Smooth muscle cell (in vitro differentiated cells): ENCODE measurements at regions not wholly inside any gene's neighbourhood (a gene's known extent, or its start where the extent isn't known, plus 50 kb on each side); places are given as distances from the start of the nearest gene placed in this dataset.

Experiments
- DNase-seq: peaks from one replicate; lab custom pipeline; 2025; ENCODE audit not compliant: unreplicated experiment; lab: John Stamatoyannopoulos, UW
- H2AFZ ChIP-seq: fragments of 200-600 bp; sonication (generic); 2 replicates; pipeline ENCODE4 v1.6.0; 2016; ENCODE audit warnings: antibody characterized with exemption, low read depth, mild to moderate bottlenecking
- H3F3A ChIP-seq: fragments of 200-600 bp; sonication (generic); 2 replicates; pipeline ENCODE4 v1.6.0; 2017; ENCODE audit warnings: antibody characterized with exemption, low read depth
- H3K27ac ChIP-seq: fragments of 200-600 bp; sonication (generic); 2 replicates; pipeline ENCODE4 v1.5.1; 2016; ENCODE audit warnings: low read depth, mild to moderate bottlenecking
- H3K27me3 ChIP-seq: fragments of 200-600 bp; sonication (generic); 2 replicates; pipeline ENCODE4 v1.6.1; 2016; ENCODE audit warnings: low read depth, mild to moderate bottlenecking
- H3K36me3 ChIP-seq: fragments of 200-600 bp; sonication (generic); 2 replicates; pipeline ENCODE4 v1.5.1; 2016; ENCODE audit warnings: low read depth
- H3K4me1 ChIP-seq: fragments of 200-600 bp; sonication (generic); 2 replicates; pipeline ENCODE4 v1.5.1; 2016; ENCODE audit warnings: low read depth
- H3K4me2 ChIP-seq: fragments of 200-600 bp; sonication (generic); 2 replicates; pipeline ENCODE4 v1.6.0; 2016; ENCODE audit warnings: mild to moderate bottlenecking
- H3K4me3 ChIP-seq: fragments of 200-600 bp; sonication (generic); 2 replicates; pipeline ENCODE4 v1.5.1; 2016; ENCODE audit warnings: mild to moderate bottlenecking
- H3K79me2 ChIP-seq: fragments of 200-600 bp; sonication (generic); 2 replicates; pipeline ENCODE4 v1.6.0; 2016; ENCODE audit warnings: low read depth, mild to moderate bottlenecking
- H3K9ac ChIP-seq: fragments of 200-600 bp; sonication (generic); 2 replicates; pipeline ENCODE4 v1.6.0; 2016; ENCODE audit warnings: low read depth
- H3K9me3 ChIP-seq: fragments of 200-600 bp; sonication (generic); replicated peaks from 2 replicates; pipeline ENCODE4 v1.5.1; 2016; ENCODE audit warnings: low read depth
- H4K20me1 ChIP-seq: fragments of 200-600 bp; sonication (generic); 2 replicates; pipeline ENCODE4 v1.6.0; 2016; ENCODE audit warnings: low read depth
- WGBS: methylation state at CpG from one replicate; pipeline ENCODE4 v1.1.7; 2016; ENCODE audit warnings: low lambda C conversion rate; 5-methylcytosine and 5-hydroxymethylcytosine counted together
- TF ChIP-seq, protein P1 (sequence below): fragments of 200-600 bp; sonication (generic); IDR thresholded peaks from 2 replicates; pipeline ENCODE4 v1.5.1; 2017; ENCODE audit warnings: borderline replicate concordance, mild to moderate bottlenecking, antibody characterized with exemption; ENCODE audit not compliant: insufficient read depth, poor library complexity, severe bottlenecking

DNA sequence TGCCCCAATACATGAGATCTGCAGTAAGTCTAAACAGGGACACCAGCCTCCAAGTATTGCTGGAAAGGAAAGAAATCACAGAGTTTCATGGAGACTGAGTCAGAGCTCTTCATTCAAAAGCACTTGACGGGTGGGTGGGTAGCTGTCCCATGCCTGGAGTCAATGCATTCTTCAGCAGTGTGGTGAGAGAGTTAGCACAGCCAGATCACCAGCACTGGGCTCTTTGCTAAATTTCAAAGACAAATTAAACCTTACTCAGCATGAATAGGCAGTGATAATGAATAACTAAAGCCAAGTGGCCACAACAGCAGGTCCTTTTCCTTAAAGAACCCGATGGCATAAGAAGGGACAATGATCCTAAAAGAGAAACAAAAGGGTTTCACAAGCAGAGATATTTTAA, 192.4 kb downstream of the ACTL7B start:
- TF ChIP-seq, protein P1, sequence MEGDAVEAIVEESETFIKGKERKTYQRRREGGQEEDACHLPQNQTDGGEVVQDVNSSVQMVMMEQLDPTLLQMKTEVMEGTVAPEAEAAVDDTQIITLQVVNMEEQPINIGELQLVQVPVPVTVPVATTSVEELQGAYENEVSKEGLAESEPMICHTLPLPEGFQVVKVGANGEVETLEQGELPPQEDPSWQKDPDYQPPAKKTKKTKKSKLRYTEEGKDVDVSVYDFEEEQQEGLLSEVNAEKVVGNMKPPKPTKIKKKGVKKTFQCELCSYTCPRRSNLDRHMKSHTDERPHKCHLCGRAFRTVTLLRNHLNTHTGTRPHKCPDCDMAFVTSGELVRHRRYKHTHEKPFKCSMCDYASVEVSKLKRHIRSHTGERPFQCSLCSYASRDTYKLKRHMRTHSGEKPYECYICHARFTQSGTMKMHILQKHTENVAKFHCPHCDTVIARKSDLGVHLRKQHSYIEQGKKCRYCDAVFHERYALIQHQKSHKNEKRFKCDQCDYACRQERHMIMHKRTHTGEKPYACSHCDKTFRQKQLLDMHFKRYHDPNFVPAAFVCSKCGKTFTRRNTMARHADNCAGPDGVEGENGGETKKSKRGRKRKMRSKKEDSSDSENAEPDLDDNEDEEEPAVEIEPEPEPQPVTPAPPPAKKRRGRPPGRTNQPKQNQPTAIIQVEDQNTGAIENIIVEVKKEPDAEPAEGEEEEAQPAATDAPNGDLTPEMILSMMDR, result no peak
- H3K4me3 ChIP-seq, result no peak overlapping the region
- H3K27ac ChIP-seq, result peak overlapping the region; percentile 30
- H3F3A ChIP-seq, result no peaks in the 10 kb centered on the region
- no peaks in the 10 kb centered on the region for H3K27me3 ChIP-seq
- no peaks in the 10 kb centered on the region for H4K20me1 ChIP-seq
- peaks cover 12% of the 10 kb centered on the region for H3K4me1 ChIP-seq
- no peaks in the 10 kb centered on the region for H3K79me2 ChIP-seq
- H3K9ac ChIP-seq, result no peak overlapping the region
- no peak overlapping the region for H2AFZ ChIP-seq
- no peaks in the 10 kb centered on the region for H3K36me3 ChIP-seq
- WGBS, result 62% methylated on average over 2 of the region's 2 CpGs
- no peaks in the 10 kb centered on the region for H3K9me3 ChIP-seq
- H3K4me2 ChIP-seq, result peak overlapping the region; percentile 42
- no peak for DNase-seq

DNA sequence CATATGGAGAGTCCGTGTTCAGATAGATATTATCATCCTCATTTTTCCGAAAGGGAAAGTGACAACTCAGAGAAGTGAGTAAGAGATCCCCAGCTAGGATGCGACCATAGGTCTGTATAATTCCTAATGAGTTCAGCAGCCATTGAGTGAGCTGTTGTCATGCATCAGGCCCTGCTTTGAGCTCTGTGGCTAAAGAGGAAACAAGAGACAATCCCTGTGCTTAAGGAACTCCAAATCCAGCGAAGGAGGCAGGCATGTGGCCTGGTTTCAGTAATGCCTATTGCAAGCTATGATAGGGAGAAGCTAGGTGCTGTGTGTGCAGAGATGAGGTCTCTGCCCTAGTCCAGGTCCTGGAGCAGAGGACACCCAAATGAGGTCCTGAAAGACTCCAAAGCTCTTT, 192.8 kb downstream of the ACTL7B start:
- Histone ChIP-seq H3K79me2 (no peaks in the 10 kb centered on the region), H2AFZ (no peak overlapping the region), H4K20me1 (no peaks in the 10 kb centered on the region), H3K9me3 (no peaks in the 10 kb centered on the region), H3F3A (no peaks in the 10 kb centered on the region), H3K27ac (peak overlapping the region; percentile 30), H3K27me3 (no peaks in the 10 kb centered on the region), H3K9ac (no peak overlapping the region), H3K4me3 (no peak overlapping the region), H3K4me2 (peak overlapping the region; percentile 24), H3K36me3 (no peaks in the 10 kb centered on the region), H3K4me1 (peaks cover 12% of the 10 kb centered on the region)
- TF ChIP-seq, protein P1, result no peak
- no peak for DNase-seq
- WGBS, result 37% methylated on average over 4 of the region's 4 CpGs

DNA sequence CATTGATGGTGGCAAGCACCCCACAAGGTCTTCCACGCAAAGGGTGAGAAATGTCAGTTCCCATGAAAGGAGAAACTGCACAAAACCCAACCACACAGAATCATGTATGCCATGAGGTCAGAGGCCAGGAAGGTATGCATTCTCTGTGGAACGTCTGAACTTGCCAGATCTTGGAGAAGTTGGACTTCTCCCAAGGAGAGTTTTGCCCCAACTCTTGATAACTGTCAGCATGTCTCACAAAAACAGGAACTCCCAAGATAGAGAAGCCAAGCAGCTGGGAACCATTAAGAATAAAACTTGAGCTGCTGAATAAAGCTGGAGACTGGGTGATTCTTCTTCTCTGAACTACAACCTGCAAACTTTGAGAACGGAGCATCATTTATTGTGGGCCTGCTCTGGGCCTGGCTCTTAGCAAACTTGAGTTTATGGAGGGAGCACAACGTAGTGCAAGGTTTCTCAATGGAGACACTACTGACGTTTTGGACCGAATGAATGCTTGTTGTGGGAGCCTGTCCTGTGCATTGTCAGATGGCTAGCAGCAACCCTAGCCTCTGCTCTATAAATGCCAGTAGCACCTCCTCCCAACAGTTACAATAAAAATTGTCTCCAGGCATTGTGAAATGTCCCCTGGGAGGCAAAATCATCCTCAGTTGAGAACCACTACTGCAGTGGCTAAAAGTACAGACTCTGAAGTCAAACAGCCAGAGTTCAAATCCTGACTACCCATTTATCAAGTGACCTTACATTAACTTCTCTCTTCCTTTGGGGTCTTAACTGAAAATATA, 193.5 kb downstream of the ACTL7B start:
- Histone ChIP-seq H3K79me2 (no peaks in the 10 kb centered on the region), H3K27me3 (no peaks in the 10 kb centered on the region), H2AFZ (no peak overlapping the region), H3K4me2 (no peak overlapping the region), H3K27ac (no peak overlapping the region), H3K9me3 (no peaks in the 10 kb centered on the region), H3F3A (no peaks in the 10 kb centered on the region), H3K4me3 (no peak overlapping the region), H3K36me3 (no peaks in the 10 kb centered on the region), H3K4me1 (peaks cover 12% of the 10 kb centered on the region), H4K20me1 (no peaks in the 10 kb centered on the region), H3K9ac (no peak overlapping the region)
- 89% methylated on average over 6 of the region's 6 CpGs for WGBS
- no peak for DNase-seq
- TF ChIP-seq, protein P1, result no peak

DNA sequence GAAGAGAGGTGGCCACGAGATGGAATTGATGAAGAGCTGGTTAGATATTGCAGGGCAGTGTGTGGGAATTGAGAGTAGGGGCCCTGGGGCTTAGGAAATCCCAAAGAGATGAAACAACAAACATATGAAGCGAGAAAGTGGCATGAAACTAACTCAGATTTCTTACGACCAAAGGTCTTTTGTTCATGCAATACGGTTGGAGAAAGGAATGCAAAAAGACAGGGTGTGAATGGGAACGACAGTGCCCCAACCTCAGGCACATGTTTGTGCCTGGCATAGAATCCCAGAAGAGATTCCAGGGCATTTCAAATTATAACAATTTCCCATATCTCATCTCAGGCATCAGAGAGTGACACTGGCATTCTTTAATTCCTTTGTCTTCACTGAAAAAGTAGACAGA, 199.2 kb downstream of the ACTL7B start:
- H2AFZ ChIP-seq, result no peak overlapping the region
- no peaks in the 10 kb centered on the region for H3K4me1 ChIP-seq
- DNase-seq, result no peak
- no peak overlapping the region for H3K4me3 ChIP-seq
- no peak overlapping the region for H3K9ac ChIP-seq
- no peaks in the 10 kb centered on the region for H3K36me3 ChIP-seq
- no peak overlapping the region for H3K4me2 ChIP-seq
- H3F3A ChIP-seq, result no peaks in the 10 kb centered on the region
- 77% methylated on average over 5 of the region's 5 CpGs for WGBS
- no peaks in the 10 kb centered on the region for H3K27me3 ChIP-seq
- no peaks in the 10 kb centered on the region for H4K20me1 ChIP-seq
- no peaks in the 10 kb centered on the region for H3K79me2 ChIP-seq
- TF ChIP-seq, protein P1, result no peak
- H3K27ac ChIP-seq, result no peak overlapping the region
- no peaks in the 10 kb centered on the region for H3K9me3 ChIP-seq
